Fibroblast of lung (primary cell): ENCODE measurements at regions not wholly inside any gene's neighbourhood (a gene's known extent, or its start where the extent isn't known, plus 50 kb on each side); places are given as distances from the start of the nearest gene placed in this dataset.

Source experiments
- DNase-seq, 2 donors: peaks; one replicate each; pipeline versions ENCODE4 v3.0.0 to v3.0.0-alpha.2; 2010; ENCODE audit warnings: low read depth in 2 of 2
- H2AFZ ChIP-seq: 2 replicates; pipeline ENCODE4 v1.5.1; 2012; ENCODE audit warnings: low read length, control low read depth, inconsistent platforms
- H3K27ac ChIP-seq: 2 replicates; pipeline ENCODE4 v1.5.1; 2011; ENCODE audit warnings: low read length, control low read depth; ENCODE audit not compliant: insufficient read depth
- H3K27me3 ChIP-seq: 2 replicates; pipeline ENCODE4 v1.5.1; 2011; ENCODE audit warnings: mild to moderate bottlenecking, low read length; ENCODE audit not compliant: control insufficient read depth, insufficient read depth
- H3K36me3 ChIP-seq: 2 replicates; pipeline ENCODE4 v1.5.1; 2011; ENCODE audit warnings: low read length; ENCODE audit not compliant: control insufficient read depth, insufficient read depth
- H3K4me1 ChIP-seq: 2 replicates; pipeline ENCODE4 v1.5.1; 2011; ENCODE audit warnings: low read length; ENCODE audit not compliant: control insufficient read depth, insufficient read depth; ENCODE audit errors: extremely low read depth
- H3K4me2 ChIP-seq: 2 replicates; pipeline ENCODE4 v1.5.1; 2011; ENCODE audit warnings: low read length, control low read depth; ENCODE audit not compliant: insufficient read depth; ENCODE audit errors: extremely low read depth
- H3K4me3 ChIP-seq, 4 experiments: fragments of 200-600 bp in 1 of 4; sonication (generic) in 1 of 4; replicated peaks in 1 of 4; 2 replicates each; pipeline ENCODE4 v1.5.1; 2011 to 2016; ENCODE audit warnings: low read length in 4 of 4, low read depth in 3 of 4, mild to moderate bottlenecking in 3 of 4, control low read depth in 2 of 4, inconsistent platforms in 1 of 4, mixed read lengths in 1 of 4; ENCODE audit not compliant: insufficient read depth in 1 of 4; ENCODE audit errors: control extremely low read depth in 1 of 4
- H3K79me2 ChIP-seq: 2 replicates; pipeline ENCODE4 v1.5.1; 2012; ENCODE audit warnings: mild to moderate bottlenecking, low read length, inconsistent platforms; ENCODE audit not compliant: control insufficient read depth, insufficient read depth
- H3K9ac ChIP-seq: 2 replicates; pipeline ENCODE4 v1.5.1; 2011; ENCODE audit warnings: mild to moderate bottlenecking, low read length, control low read depth; ENCODE audit not compliant: insufficient read depth
- H3K9me3 ChIP-seq: 2 replicates; pipeline ENCODE4 v1.5.1; 2012; ENCODE audit warnings: low read depth, low read length; ENCODE audit not compliant: control insufficient read depth, insufficient read depth
- H4K20me1 ChIP-seq: 2 replicates; pipeline ENCODE4 v1.5.1; 2011; ENCODE audit warnings: low read length; ENCODE audit not compliant: control insufficient read depth, insufficient read depth; ENCODE audit errors: extremely low read depth
- CTCF ChIP-seq, 2 donors: IDR thresholded peaks in 1 of 2; conservative IDR thresholded peaks in 1 of 2; 1 replicate in 1 of 2; 2 replicates in 1 of 2; pipeline ENCODE4 v1.5.1; 2011 to 2012; ENCODE audit warnings: low read length in 2 of 2, control low read depth in 1 of 2, inconsistent platforms in 1 of 2, low read depth in 1 of 2, mild to moderate bottlenecking in 1 of 2
- EZH2 ChIP-seq: IDR thresholded peaks from 2 replicates; pipeline ENCODE4 v1.5.1; 2012; ENCODE audit warnings: low read length, control low read depth, mild to moderate bottlenecking; ENCODE audit errors: missing control alignments

- Histone ChIP-seq H3K27me3 (no peaks in the 10 kb centered on the region), H3K36me3 (no peaks in the 10 kb centered on the region), H3K4me2 (no peak overlapping the region), H4K20me1 (no peaks in the 10 kb centered on the region), H3K27ac (no peak overlapping the region), H3K79me2 (no peaks in the 10 kb centered on the region), H3K4me1 (no peaks in the 10 kb centered on the region), H3K9me3 (no peaks in the 10 kb centered on the region), H2AFZ (no peak overlapping the region), H3K9ac (no peak overlapping the region), H3K4me3 (no peak overlapping the region)
- TF ChIP-seq EZH2 = no peak
- TF ChIP-seq CTCF (conservative IDR thresholded peaks at IDR 0.05 in 1 of 2, IDR thresholded peaks at IDR 0.05 in 1 of 2; ENCODE audit: low read depth in 1 of 2, low read length in 2 of 2) = no peak
- DNase-seq = no peak
Measured at GRCh38 chr3:65078748-65079147, 390.9 kb upstream of the ADAMTS9 start.

GRCh38 chr3:65077124-65077523 lies 389.3 kb upstream of the ADAMTS9 start:
- DNase-seq = no peak
- no peak for TF ChIP-seq EZH2
- no peak for TF ChIP-seq CTCF (conservative IDR thresholded peaks at IDR 0.05 in 1 of 2, IDR thresholded peaks at IDR 0.05 in 1 of 2; ENCODE audit: low read depth in 1 of 2, low read length in 2 of 2)
- Histone ChIP-seq H3K79me2 (no peaks in the 10 kb centered on the region), H3K9ac (no peak overlapping the region), H3K4me1 (no peaks in the 10 kb centered on the region), H4K20me1 (no peaks in the 10 kb centered on the region), H3K4me3 (no peak overlapping the region), H3K4me2 (no peak overlapping the region), H2AFZ (no peak overlapping the region), H3K27ac (no peak overlapping the region), H3K36me3 (no peaks in the 10 kb centered on the region), H3K9me3 (no peaks in the 10 kb centered on the region), H3K27me3 (no peaks in the 10 kb centered on the region)

GRCh38 chr3:65070968-65071367 lies 383.2 kb upstream of the ADAMTS9 start:
- Histone ChIP-seq H3K4me3 (no peak overlapping the region), H3K79me2 (no peaks in the 10 kb centered on the region), H3K9me3 (no peaks in the 10 kb centered on the region), H4K20me1 (no peaks in the 10 kb centered on the region), H3K9ac (no peak overlapping the region), H3K27me3 (no peaks in the 10 kb centered on the region), H2AFZ (no peak overlapping the region), H3K27ac (no peak overlapping the region), H3K4me2 (no peak overlapping the region), H3K36me3 (no peaks in the 10 kb centered on the region), H3K4me1 (no peaks in the 10 kb centered on the region)
- peak in 1 of 2 donors; percentile 22 for DNase-seq
- TF ChIP-seq EZH2 (no peak), CTCF (conservative IDR thresholded peaks at IDR 0.05 in 1 of 2, IDR thresholded peaks at IDR 0.05 in 1 of 2; ENCODE audit: low read depth in 1 of 2, low read length in 2 of 2) (no peak)
